ENCODE measurements at regions not wholly inside any gene's neighbourhood (a gene's known extent, or its start where the extent isn't known, plus 50 kb on each side); places are given as distances from the start of the nearest gene placed in this dataset.
"Not testable (repeated sequence)": the region's sequence is repeated elsewhere in the genome, so short reads cannot be mapped to it uniquely, and the experiment has no call there.

DNA sequence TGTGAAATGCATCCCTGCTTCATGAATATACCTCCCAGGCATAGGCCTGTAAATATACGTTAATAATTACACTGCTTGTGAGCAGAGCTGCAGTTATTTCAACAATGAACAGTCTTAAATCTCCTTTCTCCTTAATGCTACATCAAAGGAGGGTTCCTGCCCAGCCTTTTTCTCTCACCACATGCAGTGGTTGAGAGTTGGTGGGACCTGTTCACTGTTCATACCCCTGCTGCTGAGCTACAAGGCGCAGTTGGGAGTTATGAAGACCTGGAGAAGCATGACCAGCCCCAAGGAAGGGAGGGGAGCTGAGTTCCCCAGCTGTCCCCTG lies 111.9 kb upstream of the FOXQ1 start:
- no peak for DNase-seq

DNA sequence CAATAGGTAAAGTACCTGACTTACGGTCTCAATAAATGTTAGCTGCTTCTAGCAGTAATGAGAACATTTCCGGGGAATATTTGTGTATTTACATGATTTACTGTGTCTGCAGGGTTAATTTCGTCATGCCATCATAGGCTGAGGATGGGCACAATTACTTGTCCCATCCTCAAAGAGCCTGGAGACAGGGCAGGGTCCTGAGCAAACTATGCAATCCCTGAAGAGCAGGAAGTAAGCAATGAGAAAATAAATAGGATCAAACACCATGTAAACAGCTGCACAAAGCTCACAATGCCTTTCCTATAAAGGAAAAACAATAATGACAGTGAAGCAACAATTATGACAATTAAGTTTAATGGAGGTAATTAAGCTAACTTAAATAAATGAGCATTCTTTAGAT lies 114.6 kb upstream of the FOXQ1 start:
- DNase-seq = no peak

DNA sequence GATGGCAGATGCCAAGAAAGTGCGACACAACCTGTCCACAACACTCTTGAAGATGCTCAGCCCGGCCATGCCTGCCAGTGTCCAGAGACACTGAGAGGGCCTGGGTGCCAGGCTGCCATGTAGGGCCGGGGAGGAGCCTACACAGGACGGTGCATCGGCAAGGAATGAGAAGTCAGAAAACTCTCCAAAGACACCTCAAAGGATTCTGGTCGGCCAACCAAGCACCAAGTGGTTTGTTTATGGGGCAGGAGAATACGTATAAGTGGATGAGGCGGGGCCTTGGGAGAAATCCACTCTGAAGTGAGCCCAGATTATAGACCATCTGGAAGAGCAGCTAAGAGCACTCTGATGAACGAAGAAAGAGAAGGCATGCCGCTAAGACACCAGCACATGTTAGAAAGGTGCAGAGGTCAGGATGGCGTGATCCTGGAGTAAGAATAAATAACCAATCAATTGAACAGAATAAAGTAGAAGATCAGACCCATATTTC lies 120.7 kb upstream of the FOXQ1 start:
- no peak for DNase-seq

DNA sequence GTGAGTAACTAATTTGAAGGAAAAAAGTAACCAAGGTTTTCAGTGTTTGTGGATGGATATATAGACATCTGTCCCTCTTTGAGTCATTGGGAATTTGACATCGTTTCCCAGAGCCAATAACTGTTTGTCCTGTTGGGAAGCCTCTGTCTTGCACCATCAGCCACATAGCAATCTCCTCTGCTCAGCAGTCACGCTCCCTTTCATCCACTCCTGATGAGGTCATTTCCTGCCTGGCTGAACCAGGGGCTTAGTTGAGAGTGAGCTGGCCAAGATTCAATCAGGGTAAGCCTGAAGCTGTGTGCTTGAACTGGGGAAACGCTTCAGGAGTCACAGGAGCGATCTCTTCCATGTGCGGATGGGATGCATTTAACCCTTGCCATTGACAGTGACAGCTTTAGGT lies 121.5 kb upstream of the FOXQ1 start:
- DNase-seq = peak; percentile 89

DNA sequence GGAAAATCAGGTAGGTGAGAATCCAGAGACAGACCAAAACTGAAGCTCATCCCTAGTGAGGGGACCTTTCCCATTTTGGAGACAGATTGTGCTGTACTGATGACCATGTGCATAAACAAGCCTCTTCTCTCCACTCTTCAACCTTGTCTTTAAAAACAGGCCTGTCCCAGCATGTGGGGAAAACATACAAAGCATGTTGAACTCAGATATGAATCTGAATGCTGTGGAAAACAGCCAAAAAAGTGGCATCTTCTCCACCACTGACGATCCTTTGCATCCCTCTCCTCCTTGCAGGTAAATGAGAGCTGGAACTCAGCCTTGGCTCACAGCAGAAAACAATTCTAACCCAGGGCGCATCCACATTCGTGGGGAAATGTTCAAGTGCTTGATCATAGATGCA lies 123.7 kb upstream of the FOXQ1 start:
- no peak for DNase-seq

DNA sequence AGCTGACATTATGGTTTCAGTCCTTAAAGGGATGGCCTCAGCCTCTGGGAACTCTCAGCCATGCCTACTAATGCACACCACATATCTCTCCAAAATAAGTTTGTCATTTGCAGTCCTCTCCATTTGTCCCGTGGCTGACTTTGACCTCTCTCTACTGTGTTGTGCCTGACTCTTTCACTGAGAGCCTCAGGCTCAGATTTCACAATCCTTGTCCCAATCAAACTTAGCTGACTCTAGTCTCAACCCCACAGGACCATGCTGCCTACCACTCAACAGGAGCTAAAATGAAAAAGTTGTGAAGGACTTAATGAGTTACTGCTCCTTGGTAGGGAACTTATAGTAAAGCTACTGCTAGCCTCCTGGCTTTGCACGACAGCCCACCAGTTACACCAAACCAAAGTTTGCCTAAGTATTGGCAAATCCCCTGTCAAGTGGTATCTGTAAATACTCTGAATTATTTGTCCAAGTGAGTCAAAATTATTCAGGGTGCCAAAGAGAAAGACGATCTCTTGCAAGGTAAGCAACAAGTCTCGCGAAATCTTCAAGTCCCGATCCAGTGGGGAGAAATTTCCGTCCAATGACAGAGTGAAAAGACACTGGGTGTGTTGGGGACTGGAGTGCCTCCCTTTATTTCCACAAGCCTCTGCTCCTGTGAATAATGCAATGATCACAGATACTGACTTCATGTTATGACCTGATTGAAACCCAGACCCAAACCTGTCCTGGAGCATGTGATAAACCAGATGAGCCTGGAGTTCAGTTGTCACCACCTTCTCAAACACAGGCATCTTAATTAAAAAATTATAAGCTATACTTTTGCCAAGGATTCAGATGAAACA lies 124.4 kb upstream of the FOXQ1 start:
- no peak for DNase-seq

DNA sequence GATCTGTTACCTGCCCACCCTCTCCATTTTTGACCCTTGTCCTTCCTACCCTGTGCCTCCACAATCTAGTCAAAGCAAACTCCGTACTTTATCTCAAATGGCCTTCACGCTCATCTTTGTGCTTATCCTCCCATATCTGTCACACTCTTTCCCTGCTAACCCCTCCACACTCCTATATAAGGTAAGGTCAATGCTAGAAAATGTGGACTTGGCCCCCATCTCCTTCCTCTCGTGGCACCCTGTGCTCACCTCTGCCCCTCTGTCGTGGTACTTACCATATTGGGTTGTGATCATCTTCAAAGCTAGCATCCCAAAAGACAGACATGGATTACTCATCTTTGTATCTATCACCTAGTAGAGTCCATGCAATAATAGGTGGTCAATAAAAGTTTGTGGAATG lies 127.6 kb upstream of the FOXQ1 start:
- no peak for DNase-seq

DNA sequence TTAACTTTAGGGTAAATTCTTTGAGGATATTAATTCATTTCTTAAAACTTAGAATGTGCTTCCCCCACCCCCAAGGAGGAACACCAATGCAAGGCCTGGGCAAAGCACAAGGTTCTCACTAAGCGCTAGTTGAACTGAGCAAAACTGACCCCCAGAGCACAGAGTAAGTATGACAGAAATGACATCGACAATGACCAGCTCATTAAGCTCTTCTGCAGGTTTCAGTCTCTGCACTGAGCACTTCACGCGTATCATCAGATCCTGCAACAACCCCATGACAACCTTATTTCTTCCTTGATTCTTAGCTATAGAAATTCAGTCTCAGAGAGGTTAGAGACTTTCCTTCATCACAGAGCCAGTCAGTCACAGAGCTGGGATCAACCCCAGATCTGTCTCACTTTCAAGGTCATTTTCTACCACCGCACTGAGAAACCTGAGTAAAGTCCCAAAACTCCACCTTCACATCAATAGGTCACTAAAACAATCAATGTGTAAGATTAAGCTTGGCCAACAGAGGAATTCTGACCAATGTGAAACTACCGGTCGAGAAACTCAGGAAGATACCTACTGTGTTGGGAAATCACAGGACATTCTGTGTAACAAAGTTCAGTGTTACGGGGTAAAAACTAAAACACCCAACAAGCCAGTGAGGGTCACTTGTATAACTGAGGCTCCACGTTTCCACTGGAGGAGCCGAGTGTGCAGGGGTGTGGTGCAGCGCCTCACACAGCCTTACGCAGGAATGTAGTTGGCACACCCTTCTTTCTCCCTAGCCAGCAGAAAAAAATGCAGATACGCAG lies 129.0 kb upstream of the FOXQ1 start:
- DNase-seq = no peak

DNA sequence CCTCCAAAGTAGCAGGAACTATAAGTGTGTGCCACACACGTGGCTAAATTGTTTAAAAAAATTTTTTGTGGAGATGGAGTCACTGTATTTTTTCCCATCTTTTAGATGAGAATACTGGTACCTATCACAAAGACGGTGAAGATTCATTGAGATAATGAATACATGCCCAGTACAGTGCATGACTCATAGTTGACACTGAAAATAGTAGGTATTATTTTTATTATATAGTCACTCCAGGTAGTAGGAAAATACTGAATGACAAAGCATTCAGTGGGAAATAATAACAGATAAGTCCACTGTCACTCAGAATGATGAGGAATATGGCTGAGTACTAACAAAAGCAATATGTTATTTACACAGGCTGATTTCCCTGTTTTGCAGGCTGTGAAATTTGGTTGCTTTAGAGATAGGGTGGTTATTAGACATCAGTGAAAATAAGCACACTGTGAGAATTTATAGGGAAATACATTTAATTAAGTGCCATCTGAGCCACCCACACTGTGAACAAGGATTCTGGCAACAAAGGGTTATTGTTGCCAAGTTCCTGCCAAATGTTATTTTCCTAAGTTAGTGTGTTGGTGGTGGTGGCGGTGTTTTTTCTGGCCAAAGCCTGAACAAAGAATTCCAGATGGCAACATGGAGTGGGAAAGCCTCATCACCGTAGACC lies 129.8 kb upstream of the FOXQ1 start:
- no peak for DNase-seq

DNA sequence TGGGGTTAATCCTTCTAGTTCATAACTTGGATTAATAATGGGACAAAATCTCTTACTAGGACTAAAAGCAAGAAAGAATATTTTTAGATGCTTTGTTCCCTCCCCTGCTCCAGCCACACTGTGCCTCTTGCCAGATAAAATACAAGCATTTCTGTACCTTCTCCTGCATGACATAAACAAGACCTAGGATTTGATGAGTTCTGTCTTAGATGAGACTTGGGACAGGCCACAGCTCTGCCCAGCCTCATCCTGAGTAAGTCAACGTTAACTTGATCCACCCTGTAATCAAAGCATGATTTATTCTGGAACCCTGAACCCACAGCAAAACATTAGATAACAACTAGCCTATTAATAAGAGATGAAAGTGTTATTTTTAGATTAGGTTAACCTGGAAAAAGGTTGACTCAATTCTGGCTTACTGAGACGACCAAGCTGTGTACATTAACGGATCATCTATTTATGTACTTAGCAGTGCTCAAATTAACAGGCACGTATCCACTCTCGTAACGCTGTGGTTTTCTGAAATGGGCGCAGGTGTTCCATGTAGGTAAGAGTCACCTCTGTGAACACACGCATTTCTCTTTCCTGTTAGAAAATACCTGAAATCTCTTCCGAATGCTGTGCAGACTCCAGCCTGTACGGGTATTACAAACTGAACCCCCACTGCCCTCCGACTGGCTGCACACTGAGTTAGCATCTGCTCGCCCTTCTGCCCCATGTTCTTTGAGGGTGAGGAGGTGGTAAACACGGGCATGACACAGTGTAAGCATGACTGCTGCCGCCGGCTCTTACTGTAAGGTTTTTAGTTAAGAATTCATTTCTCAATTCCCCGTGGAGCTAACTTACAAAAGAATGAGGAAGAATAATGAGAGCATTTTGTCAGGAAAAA lies 132.1 kb upstream of the FOXQ1 start:
- no peak for DNase-seq

DNA sequence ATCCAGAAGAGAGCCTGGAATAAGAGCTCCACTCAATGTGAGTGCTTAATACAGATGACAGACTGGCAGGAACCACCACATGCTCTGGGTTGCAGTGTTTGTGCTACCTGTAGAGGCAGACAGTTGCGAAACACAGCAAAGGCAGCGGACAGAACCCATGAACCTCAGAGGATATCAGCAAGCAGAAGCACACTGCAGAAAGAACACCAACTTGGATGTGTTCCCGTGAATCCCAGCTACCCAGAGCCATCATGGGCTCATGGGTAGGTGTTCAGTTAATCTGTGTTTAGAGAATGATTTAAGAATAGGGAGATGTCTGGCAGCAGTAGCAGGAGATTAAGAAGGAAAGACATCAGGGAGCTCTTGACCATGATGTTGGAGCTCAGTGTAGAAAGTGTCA lies 133.3 kb upstream of the FOXQ1 start:
- DNase-seq = no peak

DNA sequence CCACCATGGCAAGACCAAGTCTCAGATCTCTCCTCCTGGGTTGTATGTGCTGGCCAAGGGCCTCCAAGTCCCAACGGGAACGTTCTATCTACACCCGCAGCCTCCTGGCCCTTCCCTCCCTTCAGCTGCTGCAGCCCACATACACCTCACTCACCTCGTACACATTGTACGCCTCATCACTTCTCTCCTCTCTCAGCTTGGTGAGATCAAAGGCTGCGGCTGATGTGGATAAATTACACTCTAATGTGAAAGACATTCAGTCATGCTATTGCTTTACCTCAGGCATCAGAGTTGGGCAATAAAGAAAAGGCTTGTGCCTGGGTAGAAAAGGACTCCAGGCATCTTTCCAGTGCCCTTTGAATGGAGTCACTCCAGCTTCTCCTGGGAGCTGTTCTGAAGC lies 135.3 kb upstream of the FOXQ1 start:
- DNase-seq = no peak

DNA sequence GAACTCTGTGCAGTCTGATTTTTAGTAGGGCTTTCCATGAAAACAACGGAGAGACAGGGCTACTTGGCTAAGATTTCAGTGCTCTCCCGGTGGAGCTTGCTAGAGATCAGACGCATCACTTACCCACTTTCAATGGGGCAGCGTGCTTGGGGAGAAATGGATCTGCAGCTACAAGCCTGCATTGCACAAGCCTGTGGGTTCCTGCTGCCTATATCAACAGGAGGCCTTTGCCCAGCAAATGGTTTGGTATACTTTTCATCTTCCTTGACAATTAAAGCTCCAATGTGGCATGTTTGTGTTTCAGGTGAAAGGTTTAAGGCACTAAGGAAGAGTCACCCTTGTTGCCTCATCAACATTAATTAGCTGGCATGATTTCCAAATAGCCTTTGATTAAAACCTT lies 136.0 kb upstream of the FOXQ1 start:
- no peak for DNase-seq

DNA sequence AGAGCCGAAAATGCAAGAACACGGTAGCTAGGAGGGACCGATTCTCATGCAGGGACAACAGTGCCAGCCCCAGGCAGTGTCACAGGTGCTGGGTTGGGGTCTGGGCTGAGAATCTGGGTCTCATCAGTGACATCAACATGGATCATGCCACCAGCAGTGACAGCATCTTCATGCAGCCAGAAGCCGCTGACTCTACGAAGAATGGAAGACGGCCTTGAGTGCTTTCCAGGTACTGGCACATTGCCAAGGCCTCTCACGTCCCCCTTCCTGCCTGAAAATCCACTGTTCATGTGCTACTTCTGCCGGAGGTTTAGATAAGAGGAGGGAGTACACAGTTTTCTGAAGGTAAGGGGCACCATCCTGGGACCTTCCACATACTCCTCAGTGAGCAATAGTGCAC lies 141.1 kb upstream of the FOXQ1 start:
- DNase-seq = no peak

DNA sequence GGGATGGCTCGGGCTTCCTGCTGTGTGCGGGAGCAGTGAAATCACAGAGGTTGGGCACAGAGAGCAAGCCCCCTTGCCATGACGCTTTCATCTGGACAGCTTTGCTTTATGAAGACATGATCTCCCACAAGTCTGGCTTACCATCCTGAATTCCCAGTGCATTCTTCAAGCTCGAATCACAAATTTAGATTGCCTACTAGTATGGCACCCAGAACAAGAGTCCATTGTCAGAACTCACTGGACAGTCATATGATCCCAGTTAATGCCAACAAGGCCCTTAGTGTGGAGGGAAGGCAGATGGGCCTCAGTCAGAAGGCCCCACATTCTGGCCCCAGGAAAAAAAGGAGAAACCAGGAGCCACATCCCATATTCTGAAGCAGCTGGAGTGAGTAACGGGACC lies 147.3 kb upstream of the FOXQ1 start:
- peak; percentile 7 for DNase-seq

DNA sequence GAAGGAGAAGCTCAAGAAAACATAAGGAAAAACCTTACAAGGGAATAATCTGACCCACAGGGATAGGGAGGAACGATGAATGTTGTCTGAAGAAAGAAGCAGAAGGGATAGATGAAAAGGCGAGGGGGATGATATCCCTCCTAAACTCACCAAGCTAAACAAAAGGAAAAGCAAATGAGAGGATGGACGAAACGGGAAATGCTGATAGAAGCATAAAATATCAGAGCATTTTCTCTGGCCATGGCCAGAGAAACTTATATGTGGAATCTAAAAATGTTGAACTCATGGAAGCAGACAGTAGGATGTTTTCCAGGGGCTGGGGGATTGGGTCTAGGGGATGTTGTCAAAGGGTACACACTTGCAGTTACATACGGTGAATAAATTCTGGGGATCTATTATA lies 148.4 kb upstream of the FOXQ1 start:
- no peak for DNase-seq

DNA sequence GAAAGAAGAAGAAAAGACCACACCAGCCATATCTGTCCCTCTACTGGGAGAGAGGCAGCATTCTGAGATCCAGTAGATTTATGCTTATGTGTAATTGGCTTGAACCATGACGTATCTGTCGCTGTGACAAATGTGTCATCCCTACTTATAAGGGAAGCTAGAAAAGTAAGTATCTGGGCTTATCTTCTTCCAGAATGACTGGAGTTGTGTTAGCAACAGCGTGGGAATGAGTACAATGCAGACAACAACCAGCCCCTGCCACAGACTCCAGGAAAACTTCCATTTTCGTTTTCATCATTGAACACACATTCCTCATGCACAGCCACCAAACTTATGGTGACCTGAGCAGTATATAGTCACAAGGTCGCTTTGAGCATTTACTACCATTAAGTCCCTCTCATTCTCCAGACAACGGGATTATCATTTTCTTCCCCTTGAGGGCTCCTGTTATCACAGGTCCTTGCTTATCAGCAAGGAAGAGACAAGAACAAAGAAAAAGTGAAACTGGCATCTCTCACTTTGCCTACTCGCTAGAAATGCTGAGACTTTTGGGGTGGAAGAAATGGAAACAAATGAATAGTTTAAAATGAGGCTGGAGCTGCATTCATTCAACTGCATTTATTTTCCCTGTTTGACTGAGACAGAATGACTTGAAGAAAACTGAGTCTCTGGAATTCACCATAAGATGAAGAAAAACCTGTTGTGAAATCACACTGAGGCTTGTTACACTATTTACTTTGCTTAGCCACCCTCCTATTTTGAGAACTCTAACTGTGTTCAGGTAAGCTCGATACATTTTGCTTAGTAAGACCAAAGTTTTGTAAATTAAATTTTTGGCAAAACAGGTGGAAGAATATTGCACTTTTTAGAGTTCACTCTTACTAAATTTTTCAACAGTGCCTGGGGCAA lies 149.3 kb upstream of the FOXQ1 start:
- DNase-seq = peak; percentile 2

DNA sequence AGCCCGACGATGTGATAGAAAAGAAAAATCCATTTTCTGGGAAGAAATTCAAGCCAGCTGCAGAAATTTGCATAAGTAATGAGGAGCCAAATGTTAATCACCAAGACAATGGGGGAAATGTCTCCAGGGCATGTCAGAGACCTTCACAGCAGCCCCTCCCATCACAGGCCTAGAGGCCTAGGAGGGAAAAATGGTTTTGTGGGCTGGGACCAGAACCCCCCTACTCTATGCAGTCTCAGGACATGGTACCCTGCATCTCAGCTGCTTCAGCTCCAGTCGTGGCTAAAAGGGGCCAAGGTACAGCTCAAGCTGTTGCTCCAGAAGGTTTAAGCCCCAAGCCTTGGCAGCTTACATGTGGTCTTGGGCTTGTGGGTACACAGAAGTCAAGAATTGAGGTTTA lies 155.5 kb upstream of the FOXQ1 start:
- not testable (repeated sequence) for DNase-seq

DNA sequence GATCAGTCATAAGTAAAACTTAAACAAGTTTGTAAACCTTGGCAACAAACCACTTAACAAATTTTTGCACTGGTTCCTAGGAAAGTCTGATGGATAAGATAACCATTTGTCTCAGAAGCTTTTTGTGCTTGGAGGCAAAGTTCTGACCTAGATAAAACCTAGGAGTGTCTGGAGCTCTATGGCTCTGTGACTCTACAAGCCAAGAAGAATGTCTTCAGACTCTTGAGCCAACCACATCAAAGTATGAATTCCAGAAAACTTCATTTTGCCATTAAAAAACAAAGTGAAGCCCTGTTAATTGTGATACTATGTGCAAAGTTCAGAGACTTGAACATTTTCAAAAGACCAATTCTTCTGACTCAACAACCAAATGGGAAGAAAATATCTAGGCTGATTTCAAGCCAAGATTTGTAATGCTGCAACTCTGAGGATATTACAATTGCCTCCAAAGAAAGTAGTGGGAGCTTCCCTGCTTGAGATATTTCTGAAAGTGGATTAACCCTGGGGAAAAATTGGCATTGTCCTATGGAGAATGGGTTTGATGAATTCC lies 158.1 kb upstream of the FOXQ1 start:
- no peak for DNase-seq

DNA sequence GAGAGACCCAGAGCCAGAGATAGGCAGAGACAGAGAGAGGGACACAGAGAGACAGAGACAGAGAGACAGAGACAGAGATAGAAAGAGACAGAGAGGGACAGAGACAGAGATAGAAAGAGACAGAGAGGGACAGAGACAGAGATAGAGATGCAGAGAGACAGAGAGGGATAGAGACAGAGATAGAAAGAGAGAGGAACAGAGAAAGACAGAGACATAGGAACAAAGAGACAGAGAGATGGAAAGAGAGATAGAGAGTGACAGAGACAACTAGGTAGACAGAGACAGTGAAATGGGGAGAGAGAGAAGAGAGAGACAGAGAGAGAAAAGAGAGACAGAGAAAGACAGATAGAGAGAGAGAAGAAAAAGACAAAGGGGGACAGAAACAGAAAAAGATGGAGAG lies 165.4 kb upstream of the FOXQ1 start:
- no peak for DNase-seq

DNA sequence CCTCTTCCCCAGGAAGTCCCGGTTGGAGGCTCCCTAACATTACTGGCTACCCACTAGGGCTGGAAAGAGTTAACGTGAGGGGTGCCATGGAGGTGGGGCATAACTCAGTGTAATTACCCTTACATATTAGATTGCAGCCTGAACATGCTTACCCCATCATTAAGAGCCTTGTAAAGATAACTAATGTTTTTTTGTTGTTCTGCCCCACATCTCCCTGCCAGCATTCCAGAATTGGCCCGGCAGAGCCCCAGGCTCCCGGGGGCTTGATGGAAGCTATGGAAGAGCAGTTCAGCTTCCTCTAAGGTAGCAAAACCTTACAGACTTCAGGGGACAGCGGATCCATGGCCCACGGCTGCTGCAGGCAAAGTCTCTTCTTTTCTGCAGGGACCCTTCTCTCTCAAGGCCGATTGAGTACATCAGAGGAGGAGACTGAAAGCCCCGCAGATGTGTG lies 166.1 kb upstream of the FOXQ1 start:
- DNase-seq = no peak
